ENCODE measurements at regions not wholly inside any gene's neighbourhood (a gene's known extent, or its start where the extent isn't known, plus 50 kb on each side); places are given as distances from the start of the nearest gene placed in this dataset.

- no peak overlapping the region for H3K9ac ChIP-seq (ENCODE audit: low read depth in 1 of 2, low read length in 2 of 2)
- H3K4me1 ChIP-seq (ENCODE audit: control insufficient read depth in 4 of 4, insufficient read depth in 4 of 4, low read length in 3 of 4), result no peaks in the 10 kb centered on the region
- DNase-seq (ENCODE audit: low spot score), result no peak
- H3K27ac ChIP-seq (ENCODE audit: low read depth in 1 of 2, low read length in 2 of 2), result no peak overlapping the region
- TF ChIP-seq TAF1 (conservative IDR thresholded peaks at IDR 0.05) (no peak), FOXA2 (IDR thresholded peaks at IDR 0.05) (no peak), REST (IDR thresholded peaks at IDR 0.05) (no peak), HNF4A (conservative IDR thresholded peaks at IDR 0.05) (no peak), YY1 (IDR thresholded peaks at IDR 0.05) (no peak), ZBTB33 (IDR thresholded peaks at IDR 0.05) (no peak), NR2F2 (IDR thresholded peaks at IDR 0.05) (no peak), EGR1 (IDR thresholded peaks at IDR 0.05; ENCODE audit: low read depth in 2 of 2) (no peak), SP1 (IDR thresholded peaks at IDR 0.05) (no peak), HNF4G (IDR thresholded peaks at IDR 0.05) (no peak), JUND (IDR thresholded peaks at IDR 0.05) (no peak), RAD21 (IDR thresholded peaks at IDR 0.05) (no peak)
- TF ChIP-seq, protein P1, sequence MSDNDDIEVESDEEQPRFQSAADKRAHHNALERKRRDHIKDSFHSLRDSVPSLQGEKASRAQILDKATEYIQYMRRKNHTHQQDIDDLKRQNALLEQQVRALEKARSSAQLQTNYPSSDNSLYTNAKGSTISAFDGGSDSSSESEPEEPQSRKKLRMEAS (IDR thresholded peaks at IDR 0.05), result no peak
- no peaks in the 10 kb centered on the region for H3K9me3 ChIP-seq (ENCODE audit: control insufficient read depth in 4 of 4, low read length in 3 of 4)
- H3K36me3 ChIP-seq (ENCODE audit: control insufficient read depth in 4 of 4, insufficient read depth in 3 of 4, low read depth in 1 of 4, low read length in 3 of 4), result no peaks in the 10 kb centered on the region
- H3K27me3 ChIP-seq (ENCODE audit: control insufficient read depth in 4 of 4, insufficient read depth in 4 of 4, low read length in 3 of 4), result no peaks in the 10 kb centered on the region
- no peak overlapping the region for H3K4me3 ChIP-seq (ENCODE audit: low read depth in 1 of 3, low read length in 3 of 3)
- WGBS, result 87% methylated on average over 12 of the region's 12 CpGs
Observed at GRCh38 chr2:238587776-238588660, 161.3 kb downstream of the ASB1 start.

DNA sequence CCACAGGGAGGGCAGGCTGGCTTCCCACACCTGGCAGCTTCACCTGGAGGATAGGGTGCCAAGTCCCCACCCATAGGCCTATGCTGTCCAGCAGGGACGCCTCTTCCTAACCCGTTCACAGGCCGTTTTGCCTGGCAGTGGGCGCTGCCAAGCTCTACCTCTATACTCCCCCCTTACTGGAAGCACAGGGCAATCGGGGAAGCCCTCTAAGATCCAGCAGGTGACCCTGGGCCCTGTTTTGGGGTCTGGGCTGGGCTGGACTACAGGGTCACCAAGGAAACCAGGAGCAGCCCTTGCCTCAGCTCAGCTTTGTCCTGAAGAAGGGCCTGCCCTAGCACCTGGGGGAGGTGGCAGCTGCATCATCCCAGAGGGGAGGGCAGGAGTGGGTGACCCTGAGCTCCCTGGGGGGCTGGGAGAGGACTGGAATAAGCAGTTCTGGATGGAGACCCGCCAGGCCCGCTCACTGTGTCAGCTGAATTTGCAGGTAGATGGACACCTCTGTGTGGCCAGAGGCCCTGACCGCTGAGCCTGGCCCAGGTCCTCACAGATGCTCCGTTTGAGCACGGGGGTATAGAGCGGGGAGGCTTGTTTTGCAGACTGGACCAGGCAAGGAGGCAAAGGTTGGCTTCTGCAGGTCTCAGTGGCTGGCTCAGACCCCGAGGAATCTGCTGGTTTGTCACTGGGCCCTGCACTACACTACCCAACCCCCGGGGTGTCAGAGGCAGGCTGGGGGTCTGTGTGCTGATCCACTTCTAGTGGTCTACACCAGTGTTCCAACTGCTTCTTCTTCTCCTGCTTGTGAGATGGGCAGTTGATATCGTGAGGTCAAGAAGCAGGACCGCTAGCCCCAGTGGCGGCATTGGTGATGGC lies 163.1 kb downstream of the ASB1 start:
- TF ChIP-seq ZBTB33 (IDR thresholded peaks at IDR 0.05) (no peak), RAD21 (IDR thresholded peaks at IDR 0.05) (no peak), FOXA2 (IDR thresholded peaks at IDR 0.05) (no peak), RXRA (IDR thresholded peaks at IDR 0.05) (no peak), YY1 (IDR thresholded peaks at IDR 0.05) (no peak), SP1 (IDR thresholded peaks at IDR 0.05) (no peak), EGR1 (IDR thresholded peaks at IDR 0.05; ENCODE audit: low read depth in 2 of 2) (no peak), FOXA1 (IDR thresholded peaks at IDR 0.05) (no peak), HNF4G (IDR thresholded peaks at IDR 0.05) (no peak), JUND (IDR thresholded peaks at IDR 0.05) (no peak)
- TF ChIP-seq, protein P2, sequence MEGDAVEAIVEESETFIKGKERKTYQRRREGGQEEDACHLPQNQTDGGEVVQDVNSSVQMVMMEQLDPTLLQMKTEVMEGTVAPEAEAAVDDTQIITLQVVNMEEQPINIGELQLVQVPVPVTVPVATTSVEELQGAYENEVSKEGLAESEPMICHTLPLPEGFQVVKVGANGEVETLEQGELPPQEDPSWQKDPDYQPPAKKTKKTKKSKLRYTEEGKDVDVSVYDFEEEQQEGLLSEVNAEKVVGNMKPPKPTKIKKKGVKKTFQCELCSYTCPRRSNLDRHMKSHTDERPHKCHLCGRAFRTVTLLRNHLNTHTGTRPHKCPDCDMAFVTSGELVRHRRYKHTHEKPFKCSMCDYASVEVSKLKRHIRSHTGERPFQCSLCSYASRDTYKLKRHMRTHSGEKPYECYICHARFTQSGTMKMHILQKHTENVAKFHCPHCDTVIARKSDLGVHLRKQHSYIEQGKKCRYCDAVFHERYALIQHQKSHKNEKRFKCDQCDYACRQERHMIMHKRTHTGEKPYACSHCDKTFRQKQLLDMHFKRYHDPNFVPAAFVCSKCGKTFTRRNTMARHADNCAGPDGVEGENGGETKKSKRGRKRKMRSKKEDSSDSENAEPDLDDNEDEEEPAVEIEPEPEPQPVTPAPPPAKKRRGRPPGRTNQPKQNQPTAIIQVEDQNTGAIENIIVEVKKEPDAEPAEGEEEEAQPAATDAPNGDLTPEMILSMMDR (IDR thresholded peaks at IDR 0.05; ENCODE audit: low read depth, low read length, missing input control), result no peak
- WGBS, result 89% methylated on average over 16 of the region's 16 CpGs
- Histone ChIP-seq H3K36me3 (ENCODE audit: control insufficient read depth in 4 of 4, insufficient read depth in 3 of 4, low read depth in 1 of 4, low read length in 3 of 4) (no peaks in the 10 kb centered on the region), H3K4me1 (ENCODE audit: control insufficient read depth in 4 of 4, insufficient read depth in 4 of 4, low read length in 3 of 4) (no peaks in the 10 kb centered on the region), H3K27me3 (ENCODE audit: control insufficient read depth in 4 of 4, insufficient read depth in 4 of 4, low read length in 3 of 4) (no peaks in the 10 kb centered on the region), H3K4me3 (ENCODE audit: low read depth in 1 of 3, low read length in 3 of 3) (no peak overlapping the region), H3K27ac (ENCODE audit: low read depth in 1 of 2, low read length in 2 of 2) (no peak overlapping the region), H3K9ac (ENCODE audit: low read depth in 1 of 2, low read length in 2 of 2) (no peak overlapping the region), H3K9me3 (ENCODE audit: control insufficient read depth in 4 of 4, low read length in 3 of 4) (no peaks in the 10 kb centered on the region)
- peak; percentile 32 for DNase-seq (ENCODE audit: low spot score)
